DMS79 (cell line): ENCODE measurements at regions not wholly inside any gene's neighbourhood (a gene's known extent, or its start where the extent isn't known, plus 50 kb on each side); places are given as distances from the start of the nearest gene placed in this dataset.

Source experiments
- DNase-seq: peaks from one replicate; lab custom pipeline; 2025; lab: John Stamatoyannopoulos, UW

GRCh38 chr12:92614502-92614901 lies 88.3 kb upstream of the PLEKHG7 start:
- no peak for DNase-seq

- no peak for DNase-seq
These were observed 88.8 kb upstream of the PLEKHG7 start for GRCh38 chr12:92614001-92614400.

- no peak for DNase-seq
These were observed 90.2 kb upstream of the PLEKHG7 start for GRCh38 chr12:92612611-92613010.

- DNase-seq, result no peak
These were observed 94.4 kb upstream of the PLEKHG7 start for GRCh38 chr12:92608151-92609091.

GRCh38 chr12:92606956-92607355 lies 95.8 kb upstream of the PLEKHG7 start:
- no peak for DNase-seq

- DNase-seq, result no peak
These were observed 97.1 kb upstream of the PLEKHG7 start for GRCh38 chr12:92605621-92606170.

GRCh38 chr12:92604786-92605185 lies 98.0 kb upstream of the PLEKHG7 start:
- DNase-seq, result no peak

GRCh38 chr12:92603741-92604432 lies 98.9 kb upstream of the PLEKHG7 start:
- no peak for DNase-seq

GRCh38 chr12:92602930-92603623 lies 99.7 kb upstream of the PLEKHG7 start:
- no peak for DNase-seq

GRCh38 chr12:92602476-92602875 lies 100.3 kb upstream of the PLEKHG7 start:
- DNase-seq, result no peak

- DNase-seq, result no peak
These were observed 101.1 kb upstream of the PLEKHG7 start for GRCh38 chr12:92601680-92602079.

- DNase-seq, result no peak
These were observed 101.6 kb upstream of the PLEKHG7 start for GRCh38 chr12:92601176-92601575.

- no peak for DNase-seq
These were observed 102.7 kb upstream of the PLEKHG7 start for GRCh38 chr12:92600052-92600451.

- no peak for DNase-seq
These were observed 104.8 kb upstream of the PLEKHG7 start for GRCh38 chr12:92597997-92598396.

GRCh38 chr12:92597118-92597517 lies 105.7 kb upstream of the PLEKHG7 start:
- DNase-seq, result no peak

GRCh38 chr12:92596383-92596782 lies 106.4 kb upstream of the PLEKHG7 start:
- no peak for DNase-seq

GRCh38 chr12:92595663-92596062 lies 107.1 kb upstream of the PLEKHG7 start:
- DNase-seq, result no peak

GRCh38 chr12:92593734-92594402 lies 108.9 kb upstream of the PLEKHG7 start:
- DNase-seq, result no peak

- DNase-seq, result no peak
These were observed 117.6 kb upstream of the PLEKHG7 start for GRCh38 chr12:92585115-92585727.

- no peak for DNase-seq
These were observed 118.9 kb upstream of the PLEKHG7 start for GRCh38 chr12:92583910-92584309.

- no peak for DNase-seq
These were observed 119.9 kb upstream of the PLEKHG7 start for GRCh38 chr12:92582893-92583292.
